Astrocyte of the spinal cord (primary cell): ENCODE measurements at regions not wholly inside any gene's neighbourhood (a gene's known extent, or its start where the extent isn't known, plus 50 kb on each side); places are given as distances from the start of the nearest gene placed in this dataset.

ENCODE experiments used
- DNase-seq: peaks from one replicate; pipeline ENCODE4 v3.0.0; 2011; ENCODE audit warnings: low read depth, low spot score
- H3K4me3 ChIP-seq: 2 replicates; pipeline ENCODE4 v1.5.1; 2011; ENCODE audit warnings: low read depth, mild to moderate bottlenecking, low read length, moderate library complexity
- CTCF ChIP-seq: IDR thresholded peaks from 2 replicates; pipeline ENCODE4 v1.5.1; 2012; ENCODE audit warnings: low read depth, mild to moderate bottlenecking, low read length, inconsistent platforms
- in situ Hi-C: cut with HindIII; loops from 2 replicates; pipeline ENCODE4 v1.10.0; 2017; ENCODE audit warnings: low sequenced_read_pairs

GRCh38 chr12:13924286-13924685, 57.1 kb downstream of the GRIN2B start:
- TF ChIP-seq CTCF = no peak
- no peak overlapping the region for H3K4me3 ChIP-seq
- no peak for DNase-seq
- in situ Hi-C loops = no loop called here

GRCh38 chr12:13918897-13919296, 62.5 kb downstream of the GRIN2B start:
- in situ Hi-C loops = no loop called here
- no peak for TF ChIP-seq CTCF
- no peak overlapping the region for H3K4me3 ChIP-seq
- DNase-seq = no peak

- in situ Hi-C loops = no loop called here
- no peak overlapping the region for H3K4me3 ChIP-seq
- TF ChIP-seq CTCF = no peak
- DNase-seq = no peak
Measured at GRCh38 chr12:13915096-13915495, 66.3 kb downstream of the GRIN2B start.

- TF ChIP-seq CTCF = no peak
- no peak for DNase-seq
- in situ Hi-C loops = no loop called here
- H3K4me3 ChIP-seq = no peak overlapping the region
Measured at GRCh38 chr12:13913371-13913770, 68.0 kb downstream of the GRIN2B start.

GRCh38 chr12:13911756-13912554, 69.4 kb downstream of the GRIN2B start:
- in situ Hi-C loops = no loop called here
- no peak for TF ChIP-seq CTCF
- H3K4me3 ChIP-seq = no peak overlapping the region
- no peak for DNase-seq

GRCh38 chr12:13905794-13906193, 75.6 kb downstream of the GRIN2B start:
- in situ Hi-C loops = no loop called here
- no peak for TF ChIP-seq CTCF
- no peak for DNase-seq
- no peak overlapping the region for H3K4me3 ChIP-seq
